HG03139 (cell line): ENCODE measurements at regions not wholly inside any gene's neighbourhood (a gene's known extent, or its start where the extent isn't known, plus 50 kb on each side); places are given as distances from the start of the nearest gene placed in this dataset.

ENCODE experiments used
- ATAC-seq: cut with Tn5 transposase; IDR thresholded peaks from one replicate; pipeline ENCODE4 v1.9.1; 2021; ENCODE audit not compliant: unreplicated experiment

GRCh38 chr9:73742412-73742811 lies 590.7 kb downstream of the ANXA1 start:
- ATAC-seq, result no peak

GRCh38 chr9:73743826-73744225 lies 592.2 kb downstream of the ANXA1 start:
- ATAC-seq, result no peak

GRCh38 chr9:73745598-73745997 lies 593.9 kb downstream of the ANXA1 start:
- no peak for ATAC-seq

- no peak for ATAC-seq
Measured at GRCh38 chr9:73753171-73753570, 601.5 kb downstream of the ANXA1 start.

GRCh38 chr9:73761905-73762304 lies 610.2 kb downstream of the ANXA1 start:
- ATAC-seq, result no peak

- no peak for ATAC-seq
Measured at GRCh38 chr9:73773896-73774295, 622.2 kb downstream of the ANXA1 start.

- ATAC-seq, result no peak
Measured at GRCh38 chr9:73775757-73776156, 624.1 kb downstream of the ANXA1 start.

- ATAC-seq, result no peak
Measured at GRCh38 chr9:73780916-73781315, 629.3 kb downstream of the ANXA1 start.

- no peak for ATAC-seq
Measured at GRCh38 chr9:73782166-73782565, 630.5 kb downstream of the ANXA1 start.

GRCh38 chr9:73799446-73799845 lies 647.8 kb downstream of the ANXA1 start:
- ATAC-seq, result no peak

- ATAC-seq, result no peak
Measured at GRCh38 chr9:73805111-73805510, 653.4 kb downstream of the ANXA1 start.

- ATAC-seq, result no peak
Measured at GRCh38 chr9:73805853-73806458, 654.3 kb downstream of the ANXA1 start.

GRCh38 chr9:73806876-73807275 lies 655.2 kb downstream of the ANXA1 start:
- ATAC-seq, result no peak

GRCh38 chr9:73807952-73808351 lies 656.3 kb downstream of the ANXA1 start:
- ATAC-seq, result no peak

GRCh38 chr9:73810585-73811215 lies 659.0 kb downstream of the ANXA1 start:
- no peak for ATAC-seq

GRCh38 chr9:73813546-73813945 lies 661.9 kb downstream of the ANXA1 start:
- ATAC-seq, result no peak

GRCh38 chr9:73816905-73817304 lies 665.2 kb downstream of the ANXA1 start:
- no peak for ATAC-seq

GRCh38 chr9:73824671-73825070 lies 672.5 kb upstream of the RORB start:
- no peak for ATAC-seq

- ATAC-seq, result no peak
Measured at GRCh38 chr9:73838871-73839270, 658.3 kb upstream of the RORB start.

- ATAC-seq, result no peak
Measured at GRCh38 chr9:73839471-73839870, 657.7 kb upstream of the RORB start.

- no peak for ATAC-seq
Measured at GRCh38 chr9:73841018-73841417, 656.1 kb upstream of the RORB start.

GRCh38 chr9:73844135-73844534 lies 653.0 kb upstream of the RORB start:
- ATAC-seq, result no peak

GRCh38 chr9:73845539-73845938 lies 651.6 kb upstream of the RORB start:
- no peak for ATAC-seq
